ENCODE measurements at regions not wholly inside any gene's neighbourhood (a gene's known extent, or its start where the extent isn't known, plus 50 kb on each side); places are given as distances from the start of the nearest gene placed in this dataset.
"Not testable (repeated sequence)": the region's sequence is repeated elsewhere in the genome, so short reads cannot be mapped to it uniquely, and the experiment has no call there.

DNA sequence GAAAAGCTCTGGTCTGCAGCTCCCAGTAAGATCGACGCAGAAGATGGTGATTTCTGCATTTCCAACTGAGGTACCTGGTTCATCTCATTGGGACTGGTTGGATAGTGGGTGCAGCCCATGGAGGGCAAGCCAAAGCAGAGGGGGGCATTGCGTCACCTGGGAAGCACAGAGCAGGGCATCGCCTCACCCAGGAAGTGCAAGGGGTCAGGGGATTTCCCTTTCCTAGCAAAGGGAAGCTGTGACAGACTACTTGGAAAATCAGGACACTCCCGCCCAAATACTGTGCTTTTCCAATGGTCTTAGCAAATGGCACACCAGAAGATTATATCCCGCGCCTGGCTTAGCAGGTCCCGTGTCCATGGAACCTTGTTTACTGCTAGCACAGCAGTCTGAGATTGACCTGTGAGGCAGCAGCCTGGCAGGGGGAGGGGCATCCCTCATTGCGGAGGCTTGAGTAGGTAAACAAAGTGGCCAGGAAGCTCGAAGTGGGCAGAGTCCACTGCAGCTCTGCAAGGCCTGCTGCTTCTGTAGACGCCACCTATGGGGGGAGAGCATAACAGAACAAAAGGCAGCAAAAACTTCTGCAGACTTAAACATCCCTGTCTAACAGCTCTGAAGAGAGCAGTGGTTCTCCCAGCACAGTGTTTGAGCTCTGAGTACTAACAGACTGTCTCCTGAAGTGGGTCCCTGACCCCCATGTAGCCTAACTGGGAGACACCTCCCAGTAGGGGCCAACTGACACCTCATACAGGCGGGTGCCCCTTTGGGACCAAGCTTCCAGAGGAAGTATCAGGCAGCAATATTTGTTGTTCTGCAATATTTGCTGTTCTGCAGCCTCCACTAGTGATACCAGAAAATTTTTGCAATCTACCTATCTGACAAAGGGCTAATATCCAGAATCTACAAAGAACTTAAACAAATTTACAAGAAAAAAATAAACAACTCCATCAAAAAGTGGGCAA is 871.7 kb downstream of the IGSF11 start:
- not testable (repeated sequence) for H3K9ac ChIP-seq (ENCODE audit: low read length); H3K14ac ChIP-seq (ENCODE audit: low read length); H3K27ac ChIP-seq (ENCODE audit: low read depth, low read length); H3K79me1 ChIP-seq (ENCODE audit: low read length); H3K18ac ChIP-seq (ENCODE audit: low read length); H4K12ac ChIP-seq (ENCODE audit: low read depth, low read length); H3K9me3 ChIP-seq (ENCODE audit: insufficient read depth, low read depth, low read length); H3K36me3 ChIP-seq (ENCODE audit: control insufficient read depth in 1 of 2, insufficient read depth in 2 of 2, low read length in 2 of 2); H3K4me1 ChIP-seq (ENCODE audit: control insufficient read depth in 1 of 2, insufficient read depth in 2 of 2, low read length in 2 of 2); H3K27me3 ChIP-seq (ENCODE audit: insufficient read depth, low read length); H3K4me2 ChIP-seq (ENCODE audit: low read length); H3K23ac ChIP-seq (ENCODE audit: low read length); H2BK120ac ChIP-seq (ENCODE audit: insufficient read depth, low read length, poor library complexity); H4K8ac ChIP-seq (ENCODE audit: low read depth, low read length); H2BK12ac ChIP-seq (ENCODE audit: low read length); H4K91ac ChIP-seq (ENCODE audit: low read depth, low read length); H2BK5ac ChIP-seq (ENCODE audit: low read depth, low read length, poor library complexity); H2AK5ac ChIP-seq (ENCODE audit: low read length); H3K4ac ChIP-seq (ENCODE audit: low read depth, low read length); H2AFZ ChIP-seq (ENCODE audit: insufficient read depth, low read length, poor library complexity); H3K4me3 ChIP-seq (ENCODE audit: low read depth, low read length); H3K79me2 ChIP-seq (ENCODE audit: control insufficient read depth, insufficient read depth, low read length, poor library complexity); DNase-seq
- WGBS (ENCODE audit: extremely low coverage, insufficient coverage, insufficient read length), result no CpG with 5 or more reads among the region's 12 CpGs

GRCh38 chr3:118165413-118165812 is 869.2 kb downstream of the IGSF11 start:
- no peak for DNase-seq
- Histone ChIP-seq H2AK5ac (ENCODE audit: low read length) (no peak overlapping the region), H4K8ac (ENCODE audit: low read depth, low read length) (no peak overlapping the region), H3K27me3 (ENCODE audit: insufficient read depth, low read length) (no peaks in the 10 kb centered on the region), H2BK120ac (ENCODE audit: insufficient read depth, low read length, poor library complexity) (no peak overlapping the region), H3K9ac (ENCODE audit: low read length) (no peak overlapping the region), H3K4ac (ENCODE audit: low read depth, low read length) (no peak overlapping the region), H3K4me3 (ENCODE audit: low read depth, low read length) (no peak overlapping the region), H2BK12ac (ENCODE audit: low read length) (no peak overlapping the region), H2AFZ (ENCODE audit: insufficient read depth, low read length, poor library complexity) (no peak overlapping the region), H3K79me2 (ENCODE audit: control insufficient read depth, insufficient read depth, low read length, poor library complexity) (no peaks in the 10 kb centered on the region), H3K4me2 (ENCODE audit: low read length) (no peak overlapping the region), H2BK5ac (ENCODE audit: low read depth, low read length, poor library complexity) (no peak overlapping the region), H4K12ac (ENCODE audit: low read depth, low read length) (no peak overlapping the region), H3K36me3 (ENCODE audit: control insufficient read depth in 1 of 2, insufficient read depth in 2 of 2, low read length in 2 of 2) (no peaks in the 10 kb centered on the region), H3K79me1 (ENCODE audit: low read length) (no peaks in the 10 kb centered on the region), H3K9me3 (ENCODE audit: insufficient read depth, low read depth, low read length) (peaks cover under 1% of the 10 kb centered on the region), H3K4me1 (ENCODE audit: control insufficient read depth in 1 of 2, insufficient read depth in 2 of 2, low read length in 2 of 2) (no peaks in the 10 kb centered on the region), H3K23ac (ENCODE audit: low read length) (no peak overlapping the region), H4K91ac (ENCODE audit: low read depth, low read length) (no peak overlapping the region), H3K18ac (ENCODE audit: low read length) (no peak overlapping the region), H3K14ac (ENCODE audit: low read length) (no peak overlapping the region), H3K27ac (ENCODE audit: low read depth, low read length) (no peak overlapping the region)
- WGBS (ENCODE audit: extremely low coverage, insufficient coverage, insufficient read length), result no CpG with 5 or more reads among the region's 4 CpGs

- Histone ChIP-seq H4K12ac (ENCODE audit: low read depth, low read length) (no peak overlapping the region), H3K36me3 (ENCODE audit: control insufficient read depth in 1 of 2, insufficient read depth in 2 of 2, low read length in 2 of 2) (no peaks in the 10 kb centered on the region), H3K4ac (ENCODE audit: low read depth, low read length) (no peak overlapping the region), H2AK5ac (ENCODE audit: low read length) (no peak overlapping the region), H3K14ac (ENCODE audit: low read length) (no peak overlapping the region), H2AFZ (ENCODE audit: insufficient read depth, low read length, poor library complexity) (no peak overlapping the region), H3K9me3 (ENCODE audit: insufficient read depth, low read depth, low read length) (peaks cover 2% of the 10 kb centered on the region), H3K27me3 (ENCODE audit: insufficient read depth, low read length) (no peaks in the 10 kb centered on the region), H2BK12ac (ENCODE audit: low read length) (no peak overlapping the region), H3K79me2 (ENCODE audit: control insufficient read depth, insufficient read depth, low read length, poor library complexity) (no peaks in the 10 kb centered on the region), H3K9ac (ENCODE audit: low read length) (no peak overlapping the region), H3K4me3 (ENCODE audit: low read depth, low read length) (no peak overlapping the region), H3K27ac (ENCODE audit: low read depth, low read length) (no peak overlapping the region), H2BK5ac (ENCODE audit: low read depth, low read length, poor library complexity) (no peak overlapping the region), H3K79me1 (ENCODE audit: low read length) (no peaks in the 10 kb centered on the region), H3K18ac (ENCODE audit: low read length) (no peak overlapping the region), H4K8ac (ENCODE audit: low read depth, low read length) (no peak overlapping the region), H3K23ac (ENCODE audit: low read length) (no peak overlapping the region), H4K91ac (ENCODE audit: low read depth, low read length) (no peak overlapping the region), H3K4me2 (ENCODE audit: low read length) (no peak overlapping the region), H2BK120ac (ENCODE audit: insufficient read depth, low read length, poor library complexity) (no peak overlapping the region), H3K4me1 (ENCODE audit: control insufficient read depth in 1 of 2, insufficient read depth in 2 of 2, low read length in 2 of 2) (no peaks in the 10 kb centered on the region)
- WGBS (ENCODE audit: extremely low coverage, insufficient coverage, insufficient read length), result no CpG with 5 or more reads among the region's 2 CpGs
- no peak for DNase-seq
Observed at GRCh38 chr3:118167571-118167970, 867.1 kb downstream of the IGSF11 start.

- H3K4me1 ChIP-seq (ENCODE audit: control insufficient read depth in 1 of 2, insufficient read depth in 2 of 2, low read length in 2 of 2), result no peaks in the 10 kb centered on the region
- DNase-seq, result no peak
- H3K23ac ChIP-seq (ENCODE audit: low read length), result no peak overlapping the region
- no peak overlapping the region for H2BK120ac ChIP-seq (ENCODE audit: insufficient read depth, low read length, poor library complexity)
- peaks cover 2% of the 10 kb centered on the region for H3K9me3 ChIP-seq (ENCODE audit: insufficient read depth, low read depth, low read length)
- H3K27ac ChIP-seq (ENCODE audit: low read depth, low read length), result no peak overlapping the region
- H2AFZ ChIP-seq (ENCODE audit: insufficient read depth, low read length, poor library complexity), result no peak overlapping the region
- no peak overlapping the region for H3K18ac ChIP-seq (ENCODE audit: low read length)
- H3K79me2 ChIP-seq (ENCODE audit: control insufficient read depth, insufficient read depth, low read length, poor library complexity), result no peaks in the 10 kb centered on the region
- H3K4ac ChIP-seq (ENCODE audit: low read depth, low read length), result no peak overlapping the region
- WGBS (ENCODE audit: extremely low coverage, insufficient coverage, insufficient read length), result no CpG with 5 or more reads among the region's 4 CpGs
- H2BK12ac ChIP-seq (ENCODE audit: low read length), result no peak overlapping the region
- H4K8ac ChIP-seq (ENCODE audit: low read depth, low read length), result no peak overlapping the region
- no peaks in the 10 kb centered on the region for H3K36me3 ChIP-seq (ENCODE audit: control insufficient read depth in 1 of 2, insufficient read depth in 2 of 2, low read length in 2 of 2)
- no peak overlapping the region for H3K9ac ChIP-seq (ENCODE audit: low read length)
- H3K4me2 ChIP-seq (ENCODE audit: low read length), result no peak overlapping the region
- H4K12ac ChIP-seq (ENCODE audit: low read depth, low read length), result no peak overlapping the region
- no peak overlapping the region for H2BK5ac ChIP-seq (ENCODE audit: low read depth, low read length, poor library complexity)
- no peaks in the 10 kb centered on the region for H3K79me1 ChIP-seq (ENCODE audit: low read length)
- no peak overlapping the region for H4K91ac ChIP-seq (ENCODE audit: low read depth, low read length)
- no peak overlapping the region for H3K14ac ChIP-seq (ENCODE audit: low read length)
- H3K27me3 ChIP-seq (ENCODE audit: insufficient read depth, low read length), result no peaks in the 10 kb centered on the region
- H2AK5ac ChIP-seq (ENCODE audit: low read length), result no peak overlapping the region
- no peak overlapping the region for H3K4me3 ChIP-seq (ENCODE audit: low read depth, low read length)
Observed at GRCh38 chr3:118168175-118168574, 866.5 kb downstream of the IGSF11 start.

Measured in trophoblast cell (in vitro differentiated cells and primary cell).